HG03354 (cell line): ENCODE measurements at regions not wholly inside any gene's neighbourhood (a gene's known extent, or its start where the extent isn't known, plus 50 kb on each side); places are given as distances from the start of the nearest gene placed in this dataset.
"Not testable (repeated sequence)": the region's sequence is repeated elsewhere in the genome, so short reads cannot be mapped to it uniquely, and the experiment has no call there.

ENCODE experiments used
- ATAC-seq: cut with Tn5 transposase; IDR thresholded peaks from one replicate; pipeline ENCODE4 v1.9.1; 2021; ENCODE audit warnings: mild to moderate bottlenecking; ENCODE audit not compliant: unreplicated experiment, poor library complexity, severe bottlenecking

- no peak for ATAC-seq
Observed at GRCh38 chr5:29213475-29213874, 1980.0 kb upstream of the CDH6 start.

- no peak for ATAC-seq
Observed at GRCh38 chr5:29208024-29208423, 1985.5 kb upstream of the CDH6 start.

- no peak for ATAC-seq
Observed at GRCh38 chr5:29203049-29203448, 1990.4 kb upstream of the CDH6 start.

- no peak for ATAC-seq
Observed at GRCh38 chr5:29197631-29198454, 1995.6 kb upstream of the CDH6 start.

- ATAC-seq, result no peak
Observed at GRCh38 chr5:29193972-29194371, 1999.5 kb upstream of the CDH6 start.

GRCh38 chr5:29191269-29192048, 2002.0 kb upstream of the CDH6 start:
- ATAC-seq, result not testable (repeated sequence)

- ATAC-seq, result not testable (repeated sequence)
Observed at GRCh38 chr5:29190398-29190797, 2003.1 kb upstream of the CDH6 start.

GRCh38 chr5:29186380-29186779, 2007.1 kb upstream of the CDH6 start:
- ATAC-seq, result not testable (repeated sequence)

GRCh38 chr5:29185558-29185957, 2007.9 kb upstream of the CDH6 start:
- ATAC-seq, result no peak

GRCh38 chr5:29175774-29176173, 2017.7 kb upstream of the CDH6 start:
- no peak for ATAC-seq

GRCh38 chr5:29170599-29170998, 2022.9 kb upstream of the CDH6 start:
- no peak for ATAC-seq

GRCh38 chr5:29169886-29170285, 2023.6 kb upstream of the CDH6 start:
- no peak for ATAC-seq

- ATAC-seq, result no peak
Observed at GRCh38 chr5:29162297-29162696, 2031.2 kb upstream of the CDH6 start.

- no peak for ATAC-seq
Observed at GRCh38 chr5:29161399-29162291, 2031.8 kb upstream of the CDH6 start.

GRCh38 chr5:29157975-29158374, 2035.5 kb upstream of the CDH6 start:
- no peak for ATAC-seq

GRCh38 chr5:29150840-29151239, 2042.6 kb upstream of the CDH6 start:
- ATAC-seq, result no peak

- ATAC-seq, result no peak
Observed at GRCh38 chr5:29148581-29148980, 2044.9 kb upstream of the CDH6 start.

- no peak for ATAC-seq
Observed at GRCh38 chr5:29148073-29148472, 2045.4 kb upstream of the CDH6 start.

GRCh38 chr5:29143266-29143665, 2050.2 kb upstream of the CDH6 start:
- no peak for ATAC-seq

GRCh38 chr5:29134418-29134817, 2059.1 kb upstream of the CDH6 start:
- no peak for ATAC-seq
